ENCODE measurements at regions not wholly inside any gene's neighbourhood (a gene's known extent, or its start where the extent isn't known, plus 50 kb on each side); places are given as distances from the start of the nearest gene placed in this dataset.
"Not testable (repeated sequence)": the region's sequence is repeated elsewhere in the genome, so short reads cannot be mapped to it uniquely, and the experiment has no call there.

GRCh38 chr7:118956285-118956684, 731.8 kb downstream of the ANKRD7 start:
- not testable (repeated sequence) for DNase-seq (ENCODE audit: low spot score); H3K4me3 ChIP-seq (ENCODE audit: low read depth in 1 of 3, low read length in 3 of 3); H3K9ac ChIP-seq (ENCODE audit: low read depth in 1 of 2, low read length in 2 of 2); H3K9me3 ChIP-seq (ENCODE audit: control insufficient read depth in 4 of 4, low read length in 3 of 4); H3K36me3 ChIP-seq (ENCODE audit: control insufficient read depth in 4 of 4, insufficient read depth in 3 of 4, low read depth in 1 of 4, low read length in 3 of 4); H3K27ac ChIP-seq (ENCODE audit: low read depth in 1 of 2, low read length in 2 of 2); H3K27me3 ChIP-seq (ENCODE audit: control insufficient read depth in 4 of 4, insufficient read depth in 4 of 4, low read length in 3 of 4); H3K4me1 ChIP-seq (ENCODE audit: control insufficient read depth in 4 of 4, insufficient read depth in 4 of 4, low read length in 3 of 4)
- 46% methylated on average over 2 of the region's 2 CpGs for WGBS

GRCh38 chr7:118969370-118969769, 744.9 kb downstream of the ANKRD7 start:
- 49% methylated on average over 1 of the region's 1 CpG for WGBS
- TF ChIP-seq NR2F2 (IDR thresholded peaks at IDR 0.05) (no peak), MAX (IDR thresholded peaks at IDR 0.05) (no peak), EGR1 (IDR thresholded peaks at IDR 0.05; ENCODE audit: low read depth in 2 of 2) (no peak), GABPA (IDR thresholded peaks at IDR 0.05 in 1 of 2, conservative IDR thresholded peaks at IDR 0.05 in 1 of 2) (no peak), HNF4A (conservative IDR thresholded peaks at IDR 0.05) (no peak), TAF1 (conservative IDR thresholded peaks at IDR 0.05) (no peak)
- DNase-seq (ENCODE audit: low spot score), result no peak
- no peak overlapping the region for H3K27ac ChIP-seq (ENCODE audit: low read depth in 1 of 2, low read length in 2 of 2)
- H3K4me3 ChIP-seq (ENCODE audit: low read depth in 1 of 3, low read length in 3 of 3), result no peak overlapping the region
- no peaks in the 10 kb centered on the region for H3K36me3 ChIP-seq (ENCODE audit: control insufficient read depth in 4 of 4, insufficient read depth in 3 of 4, low read depth in 1 of 4, low read length in 3 of 4)
- H3K27me3 ChIP-seq (ENCODE audit: control insufficient read depth in 4 of 4, insufficient read depth in 4 of 4, low read length in 3 of 4), result no peaks in the 10 kb centered on the region
- no peaks in the 10 kb centered on the region for H3K9me3 ChIP-seq (ENCODE audit: control insufficient read depth in 4 of 4, low read length in 3 of 4)
- H3K4me1 ChIP-seq (ENCODE audit: control insufficient read depth in 4 of 4, insufficient read depth in 4 of 4, low read length in 3 of 4), result no peaks in the 10 kb centered on the region
- H3K9ac ChIP-seq (ENCODE audit: low read depth in 1 of 2, low read length in 2 of 2), result no peak overlapping the region

- no peak for TF ChIP-seq NR2F2 (IDR thresholded peaks at IDR 0.05)
- no peak for TF ChIP-seq FOXA2 (IDR thresholded peaks at IDR 0.05)
- no peak for TF ChIP-seq CTCF (IDR thresholded peaks at IDR 0.05; ENCODE audit: low read depth, low read length, missing input control)
- no peak for TF ChIP-seq GABPA (IDR thresholded peaks at IDR 0.05 in 1 of 2, conservative IDR thresholded peaks at IDR 0.05 in 1 of 2)
- no peak for TF ChIP-seq RAD21 (IDR thresholded peaks at IDR 0.05)
- TF ChIP-seq FOXA1 (IDR thresholded peaks at IDR 0.05), result no peak
- no peak for TF ChIP-seq HNF4G (IDR thresholded peaks at IDR 0.05)
- TF ChIP-seq JUND (IDR thresholded peaks at IDR 0.05), result no peak
- DNase-seq (ENCODE audit: low spot score), result no peak
- H3K27ac ChIP-seq (ENCODE audit: low read depth in 1 of 2, low read length in 2 of 2), result no peak overlapping the region
- no peaks in the 10 kb centered on the region for H3K4me1 ChIP-seq (ENCODE audit: control insufficient read depth in 4 of 4, insufficient read depth in 4 of 4, low read length in 3 of 4)
- no peaks in the 10 kb centered on the region for H3K27me3 ChIP-seq (ENCODE audit: control insufficient read depth in 4 of 4, insufficient read depth in 4 of 4, low read length in 3 of 4)
- no peak overlapping the region for H3K9ac ChIP-seq (ENCODE audit: low read depth in 1 of 2, low read length in 2 of 2)
- H3K9me3 ChIP-seq (ENCODE audit: control insufficient read depth in 4 of 4, low read length in 3 of 4), result no peaks in the 10 kb centered on the region
- no peaks in the 10 kb centered on the region for H3K36me3 ChIP-seq (ENCODE audit: control insufficient read depth in 4 of 4, insufficient read depth in 3 of 4, low read depth in 1 of 4, low read length in 3 of 4)
- WGBS, result 81% methylated on average over 1 of the region's 1 CpG
- H3K4me3 ChIP-seq (ENCODE audit: low read depth in 1 of 3, low read length in 3 of 3), result no peak overlapping the region
Observed at GRCh38 chr7:118971706-118972105, 747.2 kb downstream of the ANKRD7 start.

GRCh38 chr7:118974836-118975235, 750.3 kb downstream of the ANKRD7 start:
- H3K36me3 ChIP-seq (ENCODE audit: control insufficient read depth in 4 of 4, insufficient read depth in 3 of 4, low read depth in 1 of 4, low read length in 3 of 4), result no peaks in the 10 kb centered on the region
- 68% methylated on average over 1 of the region's 1 CpG for WGBS

More at GRCh38 chr7:118974836-118975235, 750.3 kb downstream of the ANKRD7 start:
- no peak for DNase-seq (ENCODE audit: low spot score)
- no peaks in the 10 kb centered on the region for H3K27me3 ChIP-seq (ENCODE audit: control insufficient read depth in 4 of 4, insufficient read depth in 4 of 4, low read length in 3 of 4)
- no peak overlapping the region for H3K27ac ChIP-seq (ENCODE audit: low read depth in 1 of 2, low read length in 2 of 2)
- no peak for TF ChIP-seq NR2F2 (IDR thresholded peaks at IDR 0.05)
- no peaks in the 10 kb centered on the region for H3K9me3 ChIP-seq (ENCODE audit: control insufficient read depth in 4 of 4, low read length in 3 of 4)
- no peaks in the 10 kb centered on the region for H3K4me1 ChIP-seq (ENCODE audit: control insufficient read depth in 4 of 4, insufficient read depth in 4 of 4, low read length in 3 of 4)
- H3K9ac ChIP-seq (ENCODE audit: low read depth in 1 of 2, low read length in 2 of 2), result no peak overlapping the region
- no peak overlapping the region for H3K4me3 ChIP-seq (ENCODE audit: low read depth in 1 of 3, low read length in 3 of 3)

All from liver (tissue), 8 donors.